ENCODE measurements at regions not wholly inside any gene's neighbourhood (a gene's known extent, or its start where the extent isn't known, plus 50 kb on each side); places are given as distances from the start of the nearest gene placed in this dataset.
"Not testable (repeated sequence)": the region's sequence is repeated elsewhere in the genome, so short reads cannot be mapped to it uniquely, and the experiment has no call there.

DNA sequence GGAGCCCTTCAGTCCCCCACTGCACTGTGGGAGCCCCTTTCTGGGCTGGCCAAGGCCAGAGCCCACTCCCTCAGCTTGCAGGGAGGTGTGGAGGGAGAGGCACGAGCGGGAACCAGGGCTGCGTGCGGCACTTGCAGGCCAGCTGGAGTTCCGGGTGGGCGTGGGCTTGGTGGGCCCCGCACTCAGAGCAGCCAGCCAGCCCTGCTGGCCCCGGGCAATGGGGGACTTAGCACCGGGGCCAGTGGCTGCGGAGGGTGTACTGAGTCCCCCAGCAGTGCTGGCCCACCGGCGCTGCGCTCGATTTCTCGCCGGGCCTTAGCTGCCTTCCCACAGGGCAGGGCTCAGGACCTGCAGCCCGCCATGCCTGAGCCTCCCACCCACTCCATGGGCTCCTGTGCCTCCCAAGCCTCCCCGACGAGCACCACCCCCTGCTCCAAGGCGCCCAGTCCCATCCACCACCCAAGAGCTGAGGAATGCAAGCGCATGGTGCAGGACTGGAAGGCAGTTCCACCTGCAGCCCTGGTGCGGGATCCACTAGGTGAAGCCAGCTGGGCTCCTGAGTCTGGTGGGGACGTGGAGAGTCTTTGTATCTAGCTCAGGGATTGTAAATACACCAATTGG is 776.2 kb downstream of the KCTD8 start:
- not testable (repeated sequence) for DNase-seq

GRCh38 chr4:43680421-43680820 is 768.2 kb downstream of the KCTD8 start:
- no peak for DNase-seq

GRCh38 chr4:43682551-43682950 is 766.1 kb downstream of the KCTD8 start:
- DNase-seq = no peak

GRCh38 chr4:43690116-43690515 is 758.5 kb downstream of the KCTD8 start:
- no peak for DNase-seq

GRCh38 chr4:43693876-43694275 is 754.7 kb downstream of the KCTD8 start:
- DNase-seq = no peak

- DNase-seq = no peak
Observed at GRCh38 chr4:43709443-43709842, 739.2 kb downstream of the KCTD8 start.

GRCh38 chr4:43716721-43717395 is 731.8 kb downstream of the KCTD8 start:
- no peak for DNase-seq

DNA sequence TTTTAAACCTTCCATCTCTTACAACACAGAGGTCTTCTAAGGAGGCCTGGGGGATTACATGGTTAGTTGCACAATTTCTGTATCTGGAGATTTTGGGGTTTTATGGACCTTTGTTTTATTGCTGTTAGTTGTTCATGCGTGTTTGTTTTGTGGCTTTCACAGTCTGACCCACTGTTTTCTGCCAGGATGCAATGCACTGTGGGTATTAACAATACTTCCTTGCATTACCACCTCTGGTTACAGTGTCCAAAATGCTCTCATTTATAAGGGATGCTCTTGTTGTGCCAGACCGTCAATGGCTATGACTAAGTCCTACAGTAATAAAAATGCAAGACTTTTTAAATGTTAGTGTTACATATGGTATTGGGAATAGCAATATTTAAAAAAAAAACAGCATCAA is 730.2 kb downstream of the KCTD8 start:
- DNase-seq = no peak

GRCh38 chr4:43732829-43733426 is 715.7 kb downstream of the KCTD8 start:
- DNase-seq = no peak

DNA sequence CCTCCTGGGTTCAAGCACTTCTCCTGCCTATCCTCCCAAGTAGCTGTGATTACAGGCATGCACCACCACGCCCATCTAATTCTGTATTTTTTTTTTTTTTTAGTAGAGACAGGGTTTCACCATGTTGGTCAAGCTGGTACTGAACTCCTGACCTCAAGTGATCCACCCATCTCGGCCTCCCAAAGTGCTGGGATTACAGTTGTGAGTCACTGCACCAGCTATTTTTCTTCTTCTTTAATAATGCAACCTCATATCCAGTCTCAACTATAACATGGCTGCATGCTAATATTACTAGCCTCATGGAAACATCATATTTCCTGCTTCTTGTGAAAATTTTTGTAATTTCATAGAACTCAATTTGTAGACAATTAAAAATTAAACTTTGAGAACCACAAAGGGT is 706.5 kb downstream of the KCTD8 start:
- DNase-seq = no peak

DNA sequence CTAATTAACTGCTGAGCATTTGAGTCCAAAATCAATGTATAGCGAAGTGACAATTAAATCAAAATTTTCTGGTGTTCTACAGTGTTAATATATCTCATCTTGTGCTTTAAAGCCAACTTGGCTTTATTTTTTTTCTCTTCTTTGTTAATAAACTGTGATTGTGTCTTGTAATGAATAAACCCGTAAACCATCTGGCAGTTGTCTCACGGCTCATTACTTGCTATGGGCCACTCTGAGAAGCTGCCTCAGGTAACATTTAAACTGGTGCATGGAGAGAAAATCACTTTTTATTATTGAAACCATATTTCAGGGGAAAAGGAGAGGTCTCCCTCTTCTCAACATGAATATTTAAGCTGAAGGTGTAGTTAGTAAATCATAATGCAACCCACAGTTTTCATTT is 694.0 kb downstream of the KCTD8 start:
- DNase-seq = no peak

GRCh38 chr4:43757147-43757546 is 691.5 kb downstream of the KCTD8 start:
- DNase-seq = no peak

DNA sequence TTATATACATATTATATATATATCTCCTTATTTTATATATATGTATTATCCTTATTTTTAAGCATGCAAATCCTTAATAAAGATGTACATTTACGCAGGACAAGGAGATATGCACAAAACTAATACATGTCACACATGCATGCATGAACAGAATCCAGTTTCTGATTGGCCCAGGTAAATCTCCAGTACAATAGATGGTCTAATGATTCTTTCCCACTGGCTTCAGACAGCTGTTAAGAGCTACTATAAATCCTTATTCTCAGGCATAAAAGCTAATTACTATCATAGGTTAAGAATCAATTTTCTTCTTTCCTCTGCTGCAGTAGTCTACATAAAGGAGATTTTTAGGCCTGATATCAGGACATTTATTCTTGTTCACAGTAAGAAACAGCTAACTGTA is 689.8 kb downstream of the KCTD8 start:
- DNase-seq = no peak

- no peak for DNase-seq
Observed at GRCh38 chr4:43763029-43763610, 685.5 kb downstream of the KCTD8 start.

GRCh38 chr4:43765514-43765913 is 683.1 kb downstream of the KCTD8 start:
- DNase-seq = no peak

DNA sequence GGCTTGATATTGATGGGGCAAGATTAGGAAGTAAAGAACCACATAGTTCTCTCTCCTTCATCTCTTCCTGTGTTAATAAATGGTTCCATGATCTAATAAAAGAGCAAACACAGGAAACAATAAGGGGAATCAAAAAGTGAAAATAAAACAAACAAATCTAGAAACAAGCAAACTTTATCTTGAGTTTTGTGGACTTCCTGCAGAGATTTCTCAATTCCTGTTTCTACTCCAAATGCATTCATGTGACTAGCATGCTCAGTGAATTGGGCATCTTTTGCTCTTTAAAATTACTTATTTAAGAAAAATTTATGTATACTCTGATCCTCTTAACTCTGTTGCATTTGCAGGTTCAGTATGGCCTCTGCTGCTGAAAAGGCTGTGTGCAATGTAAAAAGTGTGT is 682.0 kb downstream of the KCTD8 start:
- DNase-seq = no peak

GRCh38 chr4:43776371-43776770 is 672.2 kb downstream of the KCTD8 start:
- no peak for DNase-seq

DNA sequence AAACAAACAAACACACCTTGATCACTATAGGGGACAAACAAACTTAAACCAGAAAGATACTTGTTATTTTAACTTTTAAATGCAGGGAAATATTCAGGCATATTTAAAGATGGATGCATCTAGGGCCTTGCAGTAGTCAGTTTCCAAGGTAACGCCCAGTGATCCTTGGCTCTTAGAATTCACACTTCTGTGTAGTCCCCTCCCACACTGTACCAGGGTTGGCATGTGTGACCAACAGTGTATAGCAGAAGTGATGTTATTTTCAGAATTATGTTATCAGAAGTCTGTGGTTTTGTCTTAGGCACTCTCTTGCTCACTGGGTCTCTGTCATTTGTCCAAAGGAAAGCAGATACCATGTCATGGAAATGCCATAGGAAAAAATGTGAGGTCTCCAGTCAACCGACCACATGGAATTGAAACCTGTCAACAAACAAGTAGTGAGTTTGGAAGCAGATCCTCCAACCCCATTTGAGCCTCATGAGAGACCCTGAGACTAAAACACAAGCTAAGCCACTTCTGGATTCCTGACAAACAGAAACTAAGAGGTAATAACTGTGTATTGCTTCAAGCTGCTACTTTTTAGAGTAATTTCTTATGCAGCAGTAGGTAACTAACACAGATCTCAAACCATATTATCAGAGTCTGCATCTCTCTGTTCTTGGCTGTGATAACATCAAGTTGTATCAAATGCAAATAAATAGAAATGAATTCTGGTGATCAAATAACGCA is 670.3 kb downstream of the KCTD8 start:
- DNase-seq = no peak

GRCh38 chr4:43781125-43781524 is 667.5 kb downstream of the KCTD8 start:
- DNase-seq = no peak

DNA sequence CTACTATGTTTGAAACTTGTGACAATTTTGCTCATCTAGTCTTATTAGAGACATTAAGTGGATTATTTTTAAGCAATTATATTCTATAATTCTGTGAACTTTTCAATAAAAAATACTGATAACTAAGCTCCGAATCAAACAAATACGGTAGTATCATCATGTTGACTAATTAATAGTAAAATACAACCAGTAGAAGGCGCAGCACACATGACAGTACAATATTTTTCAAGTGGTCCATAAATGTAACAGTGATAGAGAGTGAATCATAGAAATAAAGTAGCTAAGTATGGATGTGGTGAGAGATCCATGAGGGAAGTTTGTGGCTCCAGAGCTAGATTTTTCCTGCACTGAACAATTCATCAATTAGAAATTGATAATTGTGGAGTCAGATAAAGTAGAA is 666.2 kb downstream of the KCTD8 start:
- no peak for DNase-seq

DNA sequence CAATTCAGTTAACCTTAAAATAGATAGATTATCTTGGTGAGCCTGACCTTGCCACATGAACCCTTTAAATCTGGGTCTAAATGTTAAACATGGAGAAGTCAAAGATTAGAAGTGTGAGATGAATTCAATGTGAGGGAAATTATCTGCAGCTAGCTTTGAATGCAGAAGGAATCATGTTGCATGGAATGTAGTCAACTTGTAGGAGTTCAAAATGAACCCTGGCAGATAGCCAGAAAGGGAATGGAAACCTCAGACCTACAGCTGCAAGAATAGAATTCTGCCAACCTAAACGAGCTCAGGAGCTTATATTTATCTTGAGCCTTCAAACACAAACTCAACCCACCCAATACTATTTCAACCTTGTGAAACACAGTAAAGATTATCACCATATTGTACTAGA is 632.5 kb downstream of the KCTD8 start:
- no peak for DNase-seq

GRCh38 chr4:43822621-43823020 is 626.0 kb downstream of the KCTD8 start:
- DNase-seq = no peak

GRCh38 chr4:43835869-43836268 is 612.7 kb downstream of the KCTD8 start:
- DNase-seq = no peak

DNA sequence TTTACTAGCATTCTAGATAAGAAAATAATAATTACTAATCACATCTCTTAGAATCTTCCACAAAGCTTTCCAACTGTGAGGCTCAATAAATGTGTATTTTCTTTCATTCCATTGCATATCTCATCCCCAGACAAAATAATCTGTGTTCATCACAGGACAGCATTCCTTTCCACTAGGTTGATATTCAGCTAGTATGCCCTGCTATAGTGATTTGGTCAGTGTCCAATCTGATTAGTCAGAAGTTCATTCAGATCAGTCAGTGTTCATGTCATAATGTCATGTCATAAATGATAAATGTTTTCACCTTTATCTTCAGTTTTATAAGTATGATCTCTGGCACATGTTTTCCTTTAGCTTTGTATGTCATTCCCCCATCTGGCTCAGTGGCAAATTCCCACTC is 611.4 kb downstream of the KCTD8 start:
- DNase-seq = no peak

Data from DMS153 (cell line).